Kidney (tissue), 13 donors: ENCODE measurements at regions not wholly inside any gene's neighbourhood (a gene's known extent, or its start where the extent isn't known, plus 50 kb on each side); places are given as distances from the start of the nearest gene placed in this dataset.
A peak's percentile ranks its signal among the peaks of the same experiment; 100 is the strongest.

Source experiments
- DNase-seq, 5 donors: peaks; one replicate each; pipeline ENCODE4 v3.0.0-alpha.2; 2013 to 2020
- FAIRE-seq: peaks from 2 replicates; lab custom pipeline; 2012; peaks lifted over from hg19 to GRCh38; lab: Jason Lieb, UNC
- H3K27ac ChIP-seq, 2 donors: one replicate each; pipeline ENCODE4 v1.7.0; 2013; ENCODE audit warnings: low read depth in 2 of 2, low read length in 2 of 2, inconsistent platforms in 1 of 2
- H3K27me3 ChIP-seq: one replicate; pipeline ENCODE4 v1.7.1; 2013; ENCODE audit warnings: low read length, inconsistent platforms; ENCODE audit not compliant: control insufficient read depth, insufficient read depth
- H3K36me3 ChIP-seq, 3 donors: one replicate each; pipeline versions ENCODE4 v1.7.0 to v1.7.1; 2013; ENCODE audit warnings: low read length in 3 of 3, control low read depth in 1 of 3, inconsistent platforms in 1 of 3; ENCODE audit not compliant: insufficient read depth in 3 of 3, control insufficient read depth in 2 of 3
- H3K4me1 ChIP-seq, 3 donors: one replicate each; pipeline versions ENCODE4 v1.7.0 to v1.7.1; 2013; ENCODE audit warnings: low read length in 3 of 3, inconsistent platforms in 1 of 3, low read depth in 1 of 3; ENCODE audit not compliant: control insufficient read depth in 2 of 3, insufficient read depth in 2 of 3
- H3K4me3 ChIP-seq, 3 donors: one replicate each; pipeline versions ENCODE4 v1.7.0 to v1.8.1; 2013; ENCODE audit warnings: low read length in 3 of 3, control low read depth in 1 of 3, inconsistent platforms in 1 of 3
- H3K9ac ChIP-seq, 3 donors: one replicate each; pipeline versions ENCODE4 v1.7.0 to v1.7.1; 2013; ENCODE audit warnings: low read length in 3 of 3, control low read depth in 1 of 3, inconsistent platforms in 1 of 3
- H3K9me3 ChIP-seq, 3 donors: one replicate each; pipeline versions ENCODE4 v1.7.0 to v1.7.1; 2013; ENCODE audit warnings: low read length in 3 of 3, control low read depth in 1 of 3, inconsistent platforms in 1 of 3; ENCODE audit not compliant: control insufficient read depth in 2 of 3, insufficient read depth in 1 of 3
- CTCF ChIP-seq: IDR thresholded peaks from 3 replicates; pipeline ENCODE4 v1.5.1; 2012; ENCODE audit warnings: mild to moderate bottlenecking, moderate library complexity, borderline replicate concordance; ENCODE audit not compliant: insufficient read depth; ENCODE audit errors: extremely low read depth
- intact Hi-C: fragments of 100-400 bp; cut with DNase I; formaldehyde crosslinking; loops from one replicate; pipeline ENCODE4 v1.11.1; 2022
- donor health status: control.
- donor health status: control.
- donor health status: control.
- donor health status: control.
- donor health status: control.
- donor health status: DM: yes; HTN: yes; CAD: no.
- donor health status: Normal renal cell carcinoma (clear cell type).

GRCh38 chr2:118668431-118669424 lies 178.7 kb downstream of the EN1 start:
- no peak for FAIRE-seq

GRCh38 chr2:118667964-118668363 lies 179.5 kb downstream of the EN1 start:
- TF ChIP-seq CTCF = no peak
- no peak for FAIRE-seq
- DNase-seq = no peak
- no peaks in the 10 kb centered on the region for H3K27me3 ChIP-seq
- no peaks in the 10 kb centered on the region for H3K4me1 ChIP-seq
- H3K9me3 ChIP-seq = no peaks in the 10 kb centered on the region
- no peaks in the 10 kb centered on the region for H3K36me3 ChIP-seq
- intact Hi-C loops = no loop called here
- H3K4me3 ChIP-seq = no peak overlapping the region
- H3K27ac ChIP-seq = no peak overlapping the region
- no peak overlapping the region for H3K9ac ChIP-seq

More at GRCh38 chr2:118668431-118669424, 178.7 kb downstream of the EN1 start:
- no peak overlapping the region for H3K4me3 ChIP-seq
- no peaks in the 10 kb centered on the region for H3K27me3 ChIP-seq
- H3K27ac ChIP-seq = no peak overlapping the region
- intact Hi-C loops = no loop called here
- no peaks in the 10 kb centered on the region for H3K36me3 ChIP-seq
- H3K9me3 ChIP-seq = no peaks in the 10 kb centered on the region
- DNase-seq = peak in 1 of 5 donors; percentile 6
- no peak for TF ChIP-seq CTCF
- no peaks in the 10 kb centered on the region for H3K4me1 ChIP-seq
- no peak overlapping the region for H3K9ac ChIP-seq

- DNase-seq = no peak
- no peak overlapping the region for H3K9ac ChIP-seq
- H3K4me3 ChIP-seq = no peak overlapping the region
- FAIRE-seq = no peak
- no peak overlapping the region for H3K27ac ChIP-seq
- H3K4me1 ChIP-seq = no peaks in the 10 kb centered on the region
- no peak for TF ChIP-seq CTCF
- intact Hi-C loops = no loop called here
- H3K9me3 ChIP-seq = no peaks in the 10 kb centered on the region
- H3K27me3 ChIP-seq = no peaks in the 10 kb centered on the region
- no peaks in the 10 kb centered on the region for H3K36me3 ChIP-seq
These were observed 180.1 kb downstream of the EN1 start for GRCh38 chr2:118667348-118667747.
